ENCODE measurements at regions not wholly inside any gene's neighbourhood (a gene's known extent, or its start where the extent isn't known, plus 50 kb on each side); places are given as distances from the start of the nearest gene placed in this dataset.
"Not testable (repeated sequence)": the region's sequence is repeated elsewhere in the genome, so short reads cannot be mapped to it uniquely, and the experiment has no call there.

DNA sequence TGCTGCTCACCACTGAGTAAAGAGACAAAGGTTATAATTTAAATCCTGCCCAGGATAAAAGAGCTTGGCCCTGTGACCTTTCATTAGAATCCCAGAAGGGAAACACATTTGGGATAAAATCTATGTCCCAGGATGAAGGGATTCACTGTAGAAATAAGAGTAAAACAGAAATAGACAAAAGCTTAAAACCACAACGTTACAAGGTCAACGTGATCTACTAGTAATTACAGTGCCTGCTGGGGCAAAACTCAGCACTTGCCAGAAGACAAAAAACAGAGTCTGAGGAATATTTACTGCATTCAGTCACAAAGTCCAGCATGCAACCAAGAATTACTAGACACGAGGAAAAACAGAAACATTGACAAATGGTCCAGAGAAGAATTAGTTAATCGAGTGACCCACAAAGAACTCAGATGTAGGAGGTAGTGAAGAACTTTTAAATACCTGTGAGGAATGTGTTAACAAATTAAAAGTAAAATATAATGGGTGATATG, 982.3 kb downstream of the GATA3 start:
- DNase-seq (ENCODE audit: low read depth), result no peak

DNA sequence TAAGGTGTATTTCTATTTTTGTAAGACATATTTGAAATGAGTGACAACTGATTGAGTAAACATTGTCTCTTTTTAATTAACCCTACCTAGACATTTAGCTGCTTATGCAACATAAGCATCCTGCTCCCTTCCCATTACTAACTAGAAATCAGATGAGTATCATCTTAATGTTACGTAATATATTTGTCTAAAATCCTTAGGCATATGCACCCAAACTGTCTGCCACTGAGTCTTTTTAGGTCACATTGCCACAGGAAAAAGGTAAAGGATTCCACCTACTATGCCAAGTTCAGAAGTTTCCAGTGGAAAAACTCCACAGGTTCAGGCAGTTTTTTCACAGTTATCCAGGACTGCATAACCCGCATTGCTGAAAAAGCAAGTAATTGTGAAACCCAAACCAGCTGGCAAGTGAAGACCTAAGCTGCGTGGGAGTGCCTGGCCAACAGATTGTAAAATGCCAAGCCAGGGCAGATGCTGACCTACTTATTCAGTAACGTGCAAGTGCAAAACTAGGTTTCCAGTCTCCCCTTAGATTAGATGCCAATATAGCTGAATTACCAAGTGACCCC, 983.7 kb downstream of the GATA3 start:
- DNase-seq (ENCODE audit: low read depth), result no peak

DNA sequence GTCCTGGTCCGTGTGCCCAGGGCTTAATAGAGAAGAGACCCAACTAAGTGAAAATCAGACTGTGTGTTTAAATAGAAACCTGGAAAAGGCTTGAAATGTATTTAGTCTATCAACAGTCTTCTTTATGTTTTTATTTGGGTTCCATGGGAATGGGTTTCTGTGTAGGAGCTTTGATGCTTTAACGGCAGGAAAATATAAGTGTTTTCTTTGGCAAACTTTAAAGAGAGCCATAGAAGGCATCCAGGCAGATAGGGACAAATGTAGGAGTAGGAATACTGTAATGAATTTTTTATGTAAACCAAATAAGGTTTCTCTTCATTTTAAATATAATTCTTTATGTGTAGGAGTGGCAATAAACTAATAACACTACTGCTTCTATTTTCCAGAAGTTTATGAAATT, 989.0 kb downstream of the GATA3 start:
- no peak for DNase-seq (ENCODE audit: low read depth)

DNA sequence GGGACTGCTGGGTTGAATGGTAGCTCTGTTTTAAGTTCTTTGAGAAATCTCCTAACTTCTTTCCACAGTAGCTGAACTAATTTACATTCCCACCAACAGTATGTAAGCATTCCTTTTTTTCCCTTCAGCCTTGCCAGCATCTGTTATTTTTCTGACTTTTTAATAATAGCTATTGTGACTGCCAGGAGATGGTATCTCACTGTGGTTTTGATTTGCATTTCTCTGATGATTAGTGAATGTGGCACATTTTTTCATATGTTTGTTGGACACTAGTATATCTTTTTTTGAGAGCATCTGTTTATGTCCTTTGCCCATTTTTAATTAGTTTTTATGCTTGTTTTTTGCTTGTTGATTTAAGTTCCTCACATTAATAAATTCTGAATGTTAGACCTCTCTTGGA, 990.8 kb downstream of the GATA3 start:
- no peak for DNase-seq (ENCODE audit: low read depth)

DNA sequence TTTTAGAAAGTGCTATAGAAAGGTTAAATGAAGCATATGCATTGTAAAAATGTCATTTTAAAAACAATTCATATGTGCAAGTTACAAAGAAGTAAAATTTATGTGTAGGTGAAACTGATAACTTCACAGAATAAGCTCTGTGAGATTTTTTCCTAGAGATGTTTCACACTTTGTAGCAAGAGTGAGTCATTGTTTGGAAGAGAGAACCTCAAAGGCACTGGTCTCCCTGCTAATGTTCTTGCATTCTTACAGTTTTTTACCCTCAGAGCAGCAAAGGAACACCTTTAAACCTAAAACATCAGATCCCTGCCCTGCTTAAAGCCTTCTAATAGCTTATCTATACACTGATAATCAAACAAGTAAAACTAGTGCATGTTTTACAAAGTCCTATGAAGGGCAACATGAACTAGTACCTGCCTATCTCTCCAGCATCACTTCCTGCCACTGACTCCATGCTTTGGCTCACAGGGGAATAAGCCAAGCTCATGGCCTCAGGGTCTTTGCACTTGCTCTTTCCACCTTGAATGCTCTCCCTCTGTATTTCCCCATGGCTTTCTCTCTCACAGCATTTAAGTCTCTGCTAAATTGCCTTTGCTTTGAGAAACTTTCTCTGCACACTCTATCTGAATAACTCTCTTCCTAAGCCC, 997.0 kb downstream of the GATA3 start:
- no peak for DNase-seq (ENCODE audit: low read depth)

DNA sequence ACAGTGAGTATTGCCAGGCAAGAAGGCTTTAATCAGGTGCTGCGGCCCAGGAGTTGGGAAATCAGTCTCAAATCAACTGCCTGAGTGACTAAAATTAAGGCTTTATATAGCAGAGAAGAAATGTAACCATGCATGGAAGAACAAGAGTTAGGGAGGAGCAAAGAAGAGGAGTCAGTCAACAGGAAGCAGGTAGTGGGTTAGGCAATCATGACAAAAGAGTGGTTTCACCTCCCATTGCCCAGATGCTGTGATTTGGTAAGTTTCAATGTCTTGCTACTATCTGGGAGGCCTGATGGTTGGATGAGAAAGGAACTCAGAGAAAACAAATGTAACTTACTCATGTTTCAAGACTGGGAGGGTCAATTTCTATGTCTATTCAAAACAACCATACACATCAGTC, 998.3 kb downstream of the GATA3 start:
- no peak for DNase-seq (ENCODE audit: low read depth)

DNA sequence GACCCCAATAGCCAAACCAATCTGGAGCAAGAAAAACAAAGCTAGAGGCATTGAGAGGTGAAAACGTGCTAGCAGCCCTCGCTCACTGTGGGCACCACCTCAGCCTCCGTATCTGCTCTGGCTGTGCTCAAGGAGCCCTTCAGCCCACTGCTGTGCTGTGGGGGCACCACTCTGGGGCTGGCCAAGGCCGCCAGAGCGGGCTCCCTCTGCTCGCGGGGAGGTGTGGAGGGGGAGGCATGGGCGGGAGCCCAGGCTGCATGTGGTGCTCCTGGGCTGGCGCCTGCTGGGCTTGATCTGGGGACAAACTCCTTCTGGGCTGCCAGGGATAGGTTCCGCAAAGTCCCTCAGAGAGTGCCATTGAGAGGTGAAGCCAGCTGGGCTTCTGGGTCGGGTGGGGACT, 1002.0 kb downstream of the GATA3 start:
- no peak for DNase-seq (ENCODE audit: low read depth)

DNA sequence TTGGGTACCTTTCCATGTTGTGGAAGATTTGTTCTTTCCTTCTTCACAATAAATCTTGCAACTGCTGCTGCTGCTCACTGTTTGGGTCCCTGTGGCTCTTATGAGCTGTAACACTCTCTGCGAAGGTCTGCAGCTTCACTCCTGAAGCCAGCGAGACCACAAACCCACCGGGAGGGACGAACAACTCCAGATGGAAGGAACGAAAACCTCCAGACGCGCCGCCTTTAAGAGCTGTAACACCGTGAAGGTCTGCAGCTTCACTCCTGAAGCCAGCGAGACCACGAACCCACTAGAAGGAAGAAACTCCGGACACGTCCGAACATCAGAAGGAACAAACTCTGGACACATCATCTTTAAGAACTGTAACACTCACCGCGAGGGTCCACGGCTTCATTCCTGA, 1002.8 kb downstream of the GATA3 start:
- not testable (repeated sequence) for DNase-seq (ENCODE audit: low read depth)

DNA sequence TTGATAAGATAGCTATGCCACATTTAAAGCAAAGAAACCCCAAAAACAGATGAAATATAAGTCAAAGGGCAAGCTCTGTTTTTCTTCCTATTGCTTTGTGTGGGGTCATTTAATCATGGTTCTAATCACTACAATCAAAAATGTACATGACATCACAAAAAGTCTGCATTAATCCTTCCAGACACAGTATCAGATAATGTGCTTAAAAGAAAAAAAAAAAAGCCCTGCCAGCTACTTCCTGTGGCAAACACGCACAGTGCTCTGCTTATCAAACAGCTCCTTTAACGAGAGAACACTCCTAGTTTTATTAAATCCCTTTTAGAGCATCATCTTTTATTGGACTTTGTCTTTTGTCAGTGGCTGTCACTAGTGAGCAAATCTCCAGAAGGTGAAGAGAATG, 1005.8 kb downstream of the GATA3 start:
- no peak for DNase-seq (ENCODE audit: low read depth)

DNA sequence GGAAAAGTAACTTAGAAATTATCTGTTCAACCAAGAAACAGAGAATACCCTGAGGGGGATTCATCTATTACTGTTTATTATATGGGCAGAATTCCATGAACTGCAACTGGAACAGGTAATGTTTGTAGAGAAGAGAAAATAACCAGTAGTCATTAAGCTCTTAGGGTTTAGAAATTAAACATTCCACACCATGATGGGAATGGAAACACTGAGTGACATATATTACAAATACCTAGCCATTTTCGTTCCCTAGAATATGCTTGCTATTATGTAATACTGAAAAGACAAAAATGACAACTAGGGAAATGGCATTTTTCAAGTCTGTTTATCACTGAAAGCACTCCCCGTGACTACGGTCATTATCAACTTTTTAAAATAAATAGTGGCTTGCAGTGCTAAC, 1007.4 kb downstream of the GATA3 start:
- no peak for DNase-seq (ENCODE audit: low read depth)

DNA sequence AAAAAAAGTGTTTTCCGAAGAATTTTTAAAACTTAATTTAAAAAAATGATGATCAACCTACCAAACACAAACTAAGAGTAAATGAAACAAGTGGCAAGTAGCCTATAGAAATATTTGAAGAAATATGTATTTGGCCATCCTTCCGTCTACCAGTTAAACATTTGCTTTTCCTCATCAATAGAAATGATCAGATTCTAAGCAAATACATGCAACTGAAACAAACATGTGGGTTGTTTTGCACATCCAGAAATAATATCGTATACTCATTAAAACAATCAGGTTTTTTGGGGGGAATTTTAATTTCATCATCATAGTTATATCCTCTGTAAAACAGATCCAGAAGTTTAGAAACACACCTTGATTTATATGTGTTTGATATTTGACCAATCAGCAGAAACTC, 1011.7 kb downstream of the GATA3 start:
- no peak for DNase-seq (ENCODE audit: low read depth)

DNA sequence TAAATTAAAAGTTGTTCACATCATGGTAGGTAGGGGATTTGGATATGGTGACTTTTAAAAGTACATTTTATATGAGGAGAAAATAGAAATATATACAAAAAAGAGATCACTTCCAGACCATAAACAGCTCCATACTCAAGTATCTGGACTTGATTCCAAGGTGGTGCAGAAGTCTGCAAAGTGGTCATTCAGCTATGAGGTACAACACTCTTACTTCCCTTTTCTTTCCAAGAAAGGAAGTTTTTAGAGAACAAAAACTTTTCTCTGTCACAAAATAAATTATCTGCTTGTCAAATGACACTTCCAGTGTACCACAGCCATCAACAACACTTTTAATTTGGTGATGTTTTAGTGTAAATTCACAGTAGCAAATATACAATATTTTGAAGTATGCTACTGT, 1013.5 kb downstream of the GATA3 start:
- DNase-seq (ENCODE audit: low read depth), result no peak

DNA sequence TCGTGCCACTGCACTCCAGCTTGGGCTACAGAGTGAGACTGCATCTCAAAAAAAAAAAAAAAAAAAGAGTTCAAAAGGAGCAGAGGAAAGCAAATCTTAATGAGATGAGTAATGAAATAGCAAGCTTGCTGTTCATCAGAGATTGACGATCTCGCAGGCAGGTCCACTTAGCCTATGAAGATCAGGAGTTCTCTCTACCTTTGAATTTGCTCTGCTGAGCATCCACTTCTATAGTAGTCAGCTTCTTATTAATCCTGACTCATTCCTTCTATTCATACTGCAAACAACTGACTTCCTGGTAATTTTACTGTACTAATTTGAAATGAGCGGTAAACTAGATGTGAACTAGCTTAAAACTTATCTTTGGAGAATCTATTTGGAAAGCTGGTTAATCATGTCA, 1014.6 kb downstream of the GATA3 start:
- DNase-seq (ENCODE audit: low read depth), result no peak

DNA sequence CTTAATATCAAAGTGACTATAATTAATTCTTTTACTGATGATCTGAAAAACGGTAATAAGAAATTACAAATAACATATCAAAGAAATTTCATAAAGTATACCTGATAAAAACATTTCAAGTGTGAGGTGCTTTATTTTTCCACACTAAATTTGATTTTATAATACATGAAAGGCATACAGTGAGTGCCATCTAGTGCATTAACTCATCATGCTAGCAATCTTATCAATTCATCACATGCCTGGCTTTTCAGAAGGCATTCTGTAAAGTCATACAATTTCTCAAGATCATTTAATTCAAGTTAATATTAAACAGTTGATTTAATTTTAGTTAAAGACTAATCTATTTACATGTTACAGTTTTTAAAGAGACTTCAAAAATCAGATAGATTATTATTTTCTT, 1020.9 kb downstream of the GATA3 start:
- no peak for DNase-seq (ENCODE audit: low read depth)

DNA sequence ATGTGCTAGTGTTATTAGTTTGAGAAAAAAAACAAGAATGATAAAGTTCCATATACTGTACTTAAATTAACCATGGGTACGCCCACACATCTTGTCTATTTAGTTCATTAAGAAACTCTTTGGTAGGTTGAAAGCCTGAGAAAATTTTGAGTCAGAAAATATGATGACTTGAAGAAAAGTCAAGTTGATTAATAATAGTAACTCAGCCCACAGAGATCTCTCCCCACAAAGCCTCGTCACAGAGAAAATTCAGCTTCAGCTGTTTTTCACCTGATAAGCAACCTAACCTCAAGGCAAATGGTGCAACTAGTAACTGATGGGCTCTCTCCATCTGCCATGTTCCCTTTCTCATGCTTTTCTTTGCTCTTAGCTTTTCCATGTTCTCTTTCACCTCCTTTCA, 1021.6 kb downstream of the GATA3 start:
- DNase-seq (ENCODE audit: low read depth), result no peak

DNA sequence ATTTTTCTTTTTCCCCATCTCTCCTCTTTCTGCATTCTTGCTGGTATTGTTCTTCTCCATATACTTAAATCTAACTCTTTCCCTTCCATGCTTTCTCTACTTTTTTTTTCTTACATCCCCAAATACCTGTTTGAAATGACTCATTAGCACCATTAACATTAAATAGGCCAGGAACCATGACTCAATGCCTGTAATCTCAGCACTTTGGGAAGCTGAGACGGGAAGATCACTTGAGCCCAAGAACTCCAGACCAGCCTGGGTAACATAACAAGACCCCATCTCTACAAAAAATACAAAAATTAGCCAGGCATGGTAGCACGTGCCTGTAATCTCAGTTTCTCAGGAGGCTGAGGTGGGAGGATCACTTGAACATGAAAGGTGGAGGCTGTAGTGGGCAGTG, 1026.8 kb downstream of the GATA3 start:
- no peak for DNase-seq (ENCODE audit: low read depth)

DNA sequence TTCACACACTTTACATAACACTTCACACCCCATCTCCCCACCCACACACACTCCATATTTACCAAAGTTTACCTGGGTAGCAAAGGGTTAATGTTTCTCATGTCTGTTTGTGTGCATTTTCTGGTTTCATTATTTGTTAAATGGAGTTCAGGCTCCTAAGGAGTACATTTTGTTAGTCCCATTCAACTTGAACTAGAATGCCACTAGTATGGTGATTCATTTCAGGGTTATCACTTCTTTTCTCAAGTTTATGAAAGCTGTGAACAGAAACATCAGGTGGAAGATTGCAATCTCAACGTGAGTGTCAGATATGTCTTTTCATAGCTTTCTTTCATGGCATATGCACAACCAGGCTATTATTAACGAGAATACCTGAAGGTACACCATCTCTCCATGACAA, 1027.5 kb downstream of the GATA3 start:
- DNase-seq (ENCODE audit: low read depth), result no peak

DNA sequence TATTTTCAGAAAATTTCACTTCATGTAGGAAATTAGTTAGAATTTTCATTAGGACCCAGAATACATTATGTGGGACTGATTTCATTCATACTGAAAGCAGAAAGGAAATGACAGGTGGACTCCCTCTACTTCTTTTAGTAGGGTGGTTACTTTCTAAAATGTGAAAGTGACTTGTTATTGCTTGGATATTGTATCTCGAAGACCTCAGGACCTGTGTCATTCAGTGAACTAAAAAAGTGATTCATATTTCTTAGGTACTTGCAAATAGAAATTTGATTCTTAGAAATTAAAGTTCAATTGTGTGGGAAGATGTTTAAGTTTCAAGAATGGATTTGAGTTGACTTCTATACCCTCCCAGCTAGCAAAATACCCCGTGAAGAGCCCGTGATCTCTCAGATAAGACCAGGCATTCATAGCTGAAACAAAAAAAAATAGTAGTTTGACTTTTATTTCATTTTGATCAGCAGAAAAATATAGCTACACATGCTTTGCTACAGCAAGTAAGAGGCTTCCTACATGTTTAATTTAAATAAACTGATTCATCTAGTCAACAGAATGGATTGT, 1037.1 kb downstream of the GATA3 start:
- DNase-seq (ENCODE audit: low read depth), result no peak

DNA sequence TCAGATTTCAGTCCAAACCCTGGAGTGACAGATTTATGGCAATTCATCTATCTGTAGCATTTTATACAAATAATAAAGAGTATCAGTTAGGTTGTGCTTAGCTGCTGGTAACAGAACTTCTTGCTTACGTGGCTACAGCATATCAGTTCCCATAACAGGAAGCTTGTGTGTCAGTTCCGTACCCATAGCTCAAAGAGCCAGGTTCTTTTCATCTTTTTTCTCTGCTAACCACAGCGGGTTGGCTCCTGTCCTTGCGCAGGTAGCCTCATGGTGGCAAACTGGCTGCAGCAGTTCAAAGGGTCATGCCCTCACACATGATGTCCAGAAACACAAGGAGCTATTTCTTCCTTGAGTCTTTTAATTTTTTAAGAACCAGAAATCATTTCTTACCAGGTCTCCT, 1041.8 kb downstream of the GATA3 start:
- no peak for DNase-seq (ENCODE audit: low read depth)

DNA sequence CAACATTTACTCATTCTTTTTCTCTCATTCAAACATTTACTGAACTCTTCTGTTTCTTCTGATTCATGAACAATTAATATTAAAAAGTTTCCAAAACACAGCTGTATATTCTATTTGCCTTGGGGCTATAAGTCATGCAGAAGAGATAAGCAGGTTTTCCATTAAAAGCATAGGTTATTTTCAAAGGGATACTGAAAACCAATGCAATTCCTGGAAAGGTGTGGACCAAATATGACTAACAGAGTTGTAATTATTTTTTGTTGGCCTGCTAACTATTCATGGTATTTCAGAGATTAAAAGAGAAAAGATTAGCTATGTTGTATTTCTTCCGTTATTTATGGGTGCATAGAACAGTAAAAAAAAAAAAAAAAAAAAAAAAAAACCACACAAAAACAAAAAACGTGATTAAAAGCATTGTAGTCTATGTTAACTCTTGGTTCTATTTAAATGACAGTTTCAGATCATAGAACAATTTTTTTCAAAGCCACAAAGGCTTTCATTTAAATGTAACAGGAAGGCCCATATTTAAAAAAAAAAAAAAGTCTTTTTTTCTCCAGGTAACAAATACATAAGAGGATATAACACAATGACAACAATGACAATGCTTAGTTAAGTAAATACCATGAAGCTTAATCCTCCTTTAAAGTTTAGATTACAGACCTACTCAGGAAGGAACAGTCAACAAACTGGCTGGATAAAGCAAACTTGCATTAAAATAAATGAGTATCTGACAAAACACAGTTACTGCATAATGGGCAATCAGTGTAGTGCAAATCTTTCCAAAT, 1042.9 kb downstream of the GATA3 start:
- DNase-seq (ENCODE audit: low read depth), result no peak

DNA sequence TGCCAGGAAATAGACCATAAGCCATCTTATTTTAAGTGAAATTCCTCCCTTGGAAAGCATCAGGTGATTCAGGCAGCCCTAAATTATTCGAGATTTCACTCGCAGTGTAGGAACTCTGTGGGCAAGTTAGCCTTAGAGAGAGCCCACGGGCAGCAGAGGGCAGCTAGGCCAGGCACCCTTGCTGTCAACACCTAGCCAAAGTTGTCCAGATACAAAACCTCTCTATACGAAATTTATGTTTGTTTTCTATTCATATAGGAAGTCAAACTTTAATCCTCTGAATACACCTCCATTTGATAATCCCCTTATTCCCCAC, 1043.5 kb downstream of the GATA3 start:
- DNase-seq (ENCODE audit: low read depth), result no peak

DNA sequence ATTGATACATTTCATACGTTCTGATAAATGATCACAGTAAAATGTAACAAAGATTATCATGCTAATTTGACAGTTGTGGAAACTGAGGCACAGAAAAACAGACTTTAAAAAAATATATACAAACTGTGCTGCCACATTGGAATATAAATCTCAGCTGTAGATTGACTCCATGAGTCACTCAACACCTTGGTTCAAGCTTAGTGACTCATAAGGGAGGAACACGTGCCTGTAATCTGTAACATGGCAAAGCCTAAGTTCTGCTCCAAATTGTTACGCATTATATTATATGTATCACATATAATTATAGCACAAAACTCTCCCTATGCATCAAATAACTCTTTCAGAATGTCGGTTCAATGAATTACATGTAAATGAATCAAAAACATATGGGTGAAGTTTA, 1047.5 kb downstream of the GATA3 start:
- DNase-seq (ENCODE audit: low read depth), result no peak

DNA sequence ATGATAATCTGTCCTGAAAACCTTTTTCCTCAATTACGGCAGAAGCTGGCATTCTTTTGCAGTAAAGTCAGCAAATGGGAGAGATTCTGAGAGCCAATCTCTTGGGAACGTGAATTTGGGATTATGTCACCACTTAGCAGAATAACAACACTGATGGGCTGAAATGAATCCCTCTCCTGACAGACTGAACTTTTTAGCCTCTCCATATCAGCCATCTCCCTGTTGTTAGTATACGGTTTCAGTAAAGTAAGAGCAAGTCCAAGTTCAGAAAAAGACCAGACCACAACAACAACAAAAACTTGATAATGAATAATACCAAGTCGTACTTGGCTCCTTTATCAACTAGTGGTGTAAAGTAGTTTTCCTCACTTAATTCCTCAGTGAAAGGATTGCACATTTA, 1048.8 kb downstream of the GATA3 start:
- no peak for DNase-seq (ENCODE audit: low read depth)
